ENCODE measurements at regions not wholly inside any gene's neighbourhood (a gene's known extent, or its start where the extent isn't known, plus 50 kb on each side); places are given as distances from the start of the nearest gene placed in this dataset.
A peak's percentile ranks its signal among the peaks of the same experiment; 100 is the strongest.

GRCh38 chr5:2879701-2880100, 128.2 kb upstream of the IRX2 start:
- Histone ChIP-seq H3K36me3 (ENCODE audit: insufficient read depth, low read length) (no peaks in the 10 kb centered on the region), H3K4me3 (ENCODE audit: low read depth in 1 of 2, low read length in 2 of 2) (no peak overlapping the region), H3K9ac (ENCODE audit: low read depth, low read length) (no peak overlapping the region), H2AFZ (ENCODE audit: low read depth, low read length) (no peak overlapping the region), H3K27me3 (ENCODE audit: insufficient read depth, low read length, poor library complexity) (no peaks in the 10 kb centered on the region), H4K20me1 (ENCODE audit: insufficient read depth, low read length) (no peaks in the 10 kb centered on the region), H3K4me1 (ENCODE audit: insufficient read depth, low read length) (peaks cover 36% of the 10 kb centered on the region), H3K79me2 (ENCODE audit: insufficient read depth, low read length) (no peaks in the 10 kb centered on the region), H3K4me2 (ENCODE audit: insufficient read depth, low read length) (no peak overlapping the region), H3K27ac (ENCODE audit: low read length) (no peak overlapping the region), H3K9me3 (ENCODE audit: insufficient read depth, low read length, severe bottlenecking) (peaks cover 28% of the 10 kb centered on the region)
- ATAC-seq (ENCODE audit: insufficient read depth, low read depth) (no peak), DNase-seq (no peak)
- no peak for TF ChIP-seq EZH2 (IDR thresholded peaks at IDR 0.05; ENCODE audit: borderline replicate concordance, low read depth, low read length, severe bottlenecking)
- no peak for TF ChIP-seq CTCF (IDR thresholded peaks at IDR 0.05; ENCODE audit: borderline replicate concordance, extremely low read depth, low read length, poor library complexity, severe bottlenecking)

GRCh38 chr5:2877522-2877921, 126.0 kb upstream of the IRX2 start:
- Histone ChIP-seq H3K4me2 (ENCODE audit: insufficient read depth, low read length) (peak overlapping the region; percentile 38; the same call in 1 of the 2 replicates), H3K4me3 (ENCODE audit: low read depth in 1 of 2, low read length in 2 of 2) (no peak overlapping the region)

GRCh38 chr5:2876183-2876582, 124.7 kb upstream of the IRX2 start:
- ATAC-seq (ENCODE audit: insufficient read depth, low read depth), result peak; percentile 89
- Histone ChIP-seq H3K4me3 (ENCODE audit: low read depth in 1 of 2, low read length in 2 of 2) (no peak overlapping the region), H4K20me1 (ENCODE audit: insufficient read depth, low read length) (no peaks in the 10 kb centered on the region), H3K36me3 (ENCODE audit: insufficient read depth, low read length) (no peaks in the 10 kb centered on the region), H3K4me1 (ENCODE audit: insufficient read depth, low read length) (peaks cover 36% of the 10 kb centered on the region), H3K4me2 (ENCODE audit: insufficient read depth, low read length) (peak overlapping the region; percentile 9; the same call in 1 of the 2 replicates), H3K27me3 (ENCODE audit: insufficient read depth, low read length, poor library complexity) (no peaks in the 10 kb centered on the region), H3K79me2 (ENCODE audit: insufficient read depth, low read length) (no peaks in the 10 kb centered on the region), H3K9me3 (ENCODE audit: insufficient read depth, low read length, severe bottlenecking) (peaks cover 35% of the 10 kb centered on the region), H2AFZ (ENCODE audit: low read depth, low read length) (0 out of 2 replicates have a peak overlapping the region, but pooled peaks have one; percentile 10), H3K9ac (ENCODE audit: low read depth, low read length) (peak overlapping the region; percentile 25), H3K27ac (ENCODE audit: low read length) (peak overlapping the region; percentile 75)
- no peak for TF ChIP-seq CTCF (IDR thresholded peaks at IDR 0.05; ENCODE audit: borderline replicate concordance, extremely low read depth, low read length, poor library complexity, severe bottlenecking)
- no peak for TF ChIP-seq EZH2 (IDR thresholded peaks at IDR 0.05; ENCODE audit: borderline replicate concordance, low read depth, low read length, severe bottlenecking)
- peak; percentile 61 for DNase-seq

More at GRCh38 chr5:2877522-2877921, 126.0 kb upstream of the IRX2 start:
- TF ChIP-seq CTCF (IDR thresholded peaks at IDR 0.05; ENCODE audit: borderline replicate concordance, extremely low read depth, low read length, poor library complexity, severe bottlenecking), result no peak
- TF ChIP-seq EZH2 (IDR thresholded peaks at IDR 0.05; ENCODE audit: borderline replicate concordance, low read depth, low read length, severe bottlenecking), result no peak
- H3K4me1 ChIP-seq (ENCODE audit: insufficient read depth, low read length), result peaks cover 36% of the 10 kb centered on the region
- 0 out of 2 replicates have a peak overlapping the region, but pooled peaks have one; percentile 6 for H2AFZ ChIP-seq (ENCODE audit: low read depth, low read length)
- peak overlapping the region; percentile 13; the same call in 1 of the 2 replicates for H3K9ac ChIP-seq (ENCODE audit: low read depth, low read length)
- no peaks in the 10 kb centered on the region for H4K20me1 ChIP-seq (ENCODE audit: insufficient read depth, low read length)
- H3K36me3 ChIP-seq (ENCODE audit: insufficient read depth, low read length), result no peaks in the 10 kb centered on the region
- H3K79me2 ChIP-seq (ENCODE audit: insufficient read depth, low read length), result no peaks in the 10 kb centered on the region
- peaks cover 36% of the 10 kb centered on the region for H3K9me3 ChIP-seq (ENCODE audit: insufficient read depth, low read length, severe bottlenecking)
- peak overlapping the region; percentile 75 for H3K27ac ChIP-seq (ENCODE audit: low read length)
- H3K27me3 ChIP-seq (ENCODE audit: insufficient read depth, low read length, poor library complexity), result no peaks in the 10 kb centered on the region
- ATAC-seq (ENCODE audit: insufficient read depth, low read depth), result no peak
- DNase-seq, result no peak

Measured in DND-41 (cell line).